Gastrocnemius medialis (tissue), 4 donors: ENCODE measurements at regions not wholly inside any gene's neighbourhood (a gene's known extent, or its start where the extent isn't known, plus 50 kb on each side); places are given as distances from the start of the nearest gene placed in this dataset.

Experiments
- POLR2A ChIP-seq, 2 donors: fragments of 450-650 bp; IDR thresholded peaks; one replicate each; pipeline ENCODE4 v1.6.1; 2017; ENCODE audit warnings: antibody characterized with exemption in 2 of 2, mild to moderate bottlenecking in 2 of 2, moderate library complexity in 2 of 2
- TF ChIP-seq, protein P1 (sequence below), 5 experiments: fragments of 450-650 bp in 3 of 5; fragments of 200-600 bp in 2 of 5; sonication (generic) in 2 of 5; IDR thresholded peaks in 4 of 5; conservative IDR thresholded peaks in 1 of 5; 1 replicate in 4 of 5; 2 replicates in 1 of 5; pipeline ENCODE4 v1.5.1; 2016 to 2019; ENCODE audit warnings: antibody characterized with exemption in 5 of 5, mild to moderate bottlenecking in 3 of 5, moderate library complexity in 3 of 5

DNA sequence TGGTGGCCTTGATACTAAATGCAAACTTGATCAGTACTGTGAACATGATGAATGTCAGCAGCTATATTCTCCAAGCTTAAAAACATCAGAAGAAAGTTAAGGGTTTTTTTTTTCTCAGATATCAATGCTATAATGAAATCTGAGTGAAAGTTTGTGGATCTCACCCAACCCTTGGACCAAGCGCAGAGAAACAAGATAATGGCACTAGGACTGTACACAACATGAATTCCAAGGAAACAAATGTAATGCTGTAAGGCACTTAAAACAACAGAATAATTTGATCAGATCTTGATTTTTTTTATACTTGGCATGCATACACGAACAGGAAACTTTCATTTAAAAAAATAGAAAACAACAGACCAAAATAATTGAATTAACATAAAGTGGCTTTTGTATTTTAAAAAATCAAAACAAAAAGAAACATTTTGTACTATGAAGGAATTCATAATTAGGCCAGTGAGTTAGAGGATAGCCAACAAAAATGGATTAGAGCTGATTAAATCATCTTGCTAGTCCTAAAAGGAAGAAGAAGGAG is 1154.0 kb upstream of the EYS start:
- TF ChIP-seq, protein P1, sequence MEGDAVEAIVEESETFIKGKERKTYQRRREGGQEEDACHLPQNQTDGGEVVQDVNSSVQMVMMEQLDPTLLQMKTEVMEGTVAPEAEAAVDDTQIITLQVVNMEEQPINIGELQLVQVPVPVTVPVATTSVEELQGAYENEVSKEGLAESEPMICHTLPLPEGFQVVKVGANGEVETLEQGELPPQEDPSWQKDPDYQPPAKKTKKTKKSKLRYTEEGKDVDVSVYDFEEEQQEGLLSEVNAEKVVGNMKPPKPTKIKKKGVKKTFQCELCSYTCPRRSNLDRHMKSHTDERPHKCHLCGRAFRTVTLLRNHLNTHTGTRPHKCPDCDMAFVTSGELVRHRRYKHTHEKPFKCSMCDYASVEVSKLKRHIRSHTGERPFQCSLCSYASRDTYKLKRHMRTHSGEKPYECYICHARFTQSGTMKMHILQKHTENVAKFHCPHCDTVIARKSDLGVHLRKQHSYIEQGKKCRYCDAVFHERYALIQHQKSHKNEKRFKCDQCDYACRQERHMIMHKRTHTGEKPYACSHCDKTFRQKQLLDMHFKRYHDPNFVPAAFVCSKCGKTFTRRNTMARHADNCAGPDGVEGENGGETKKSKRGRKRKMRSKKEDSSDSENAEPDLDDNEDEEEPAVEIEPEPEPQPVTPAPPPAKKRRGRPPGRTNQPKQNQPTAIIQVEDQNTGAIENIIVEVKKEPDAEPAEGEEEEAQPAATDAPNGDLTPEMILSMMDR (IDR thresholded peaks at IDR 0.05 in 4 of 5, conservative IDR thresholded peaks at IDR 0.05 in 1 of 5), result no peak
- TF ChIP-seq POLR2A (IDR thresholded peaks at IDR 0.05), result no peak
